ENCODE measurements at regions not wholly inside any gene's neighbourhood (a gene's known extent, or its start where the extent isn't known, plus 50 kb on each side); places are given as distances from the start of the nearest gene placed in this dataset.
"Not testable (repeated sequence)": the region's sequence is repeated elsewhere in the genome, so short reads cannot be mapped to it uniquely, and the experiment has no call there.

GRCh38 chr20:22829356-22829755 lies 205.8 kb upstream of the SSTR4 start:
- H3K9me3 ChIP-seq = no peaks in the 10 kb centered on the region
- WGBS = 84% methylated on average over 3 of the region's 3 CpGs
- peaks cover 2% of the 10 kb centered on the region for H3K27me3 ChIP-seq (replicated peaks; ENCODE audit: insufficient read depth)
- no peaks in the 10 kb centered on the region for H3K36me3 ChIP-seq
- no peak for TF ChIP-seq POLR2AphosphoS5 (IDR thresholded peaks at IDR 0.05)
- no peak for TF ChIP-seq CTCF (IDR thresholded peaks at IDR 0.05)
- no peak for TF ChIP-seq POLR2A (IDR thresholded peaks at IDR 0.05)
- DNase-seq (ENCODE audit: low spot score) = no peak
- no peaks in the 10 kb centered on the region for H3K4me1 ChIP-seq (replicated peaks)
- intact Hi-C loops (cut with DNase I) = no loop called here
- no peak overlapping the region for H3K27ac ChIP-seq
- H3K4me3 ChIP-seq = no peak overlapping the region

GRCh38 chr20:22830138-22830537 lies 205.0 kb upstream of the SSTR4 start:
- Histone ChIP-seq H3K36me3 (no peaks in the 10 kb centered on the region), H3K27ac (no peak overlapping the region), H3K9me3 (no peaks in the 10 kb centered on the region), H3K27me3 (replicated peaks; ENCODE audit: insufficient read depth) (peaks cover 2% of the 10 kb centered on the region), H3K4me3 (no peak overlapping the region), H3K4me1 (replicated peaks) (no peaks in the 10 kb centered on the region)
- no peak for DNase-seq (ENCODE audit: low spot score)
- WGBS = 38% methylated on average over 2 of the region's 2 CpGs
- intact Hi-C loops (cut with DNase I) = no loop called here
- TF ChIP-seq POLR2A (IDR thresholded peaks at IDR 0.05) (no peak), POLR2AphosphoS5 (IDR thresholded peaks at IDR 0.05) (no peak), CTCF (IDR thresholded peaks at IDR 0.05) (no peak)

GRCh38 chr20:22830715-22831114 lies 204.4 kb upstream of the SSTR4 start:
- H3K9me3 ChIP-seq; H3K27me3 ChIP-seq (replicated peaks; ENCODE audit: insufficient read depth); H3K4me1 ChIP-seq (replicated peaks); H3K27ac ChIP-seq; DNase-seq (ENCODE audit: low spot score); H3K36me3 ChIP-seq; H3K4me3 ChIP-seq; intact Hi-C loops (cut with DNase I): not testable (repeated sequence)
- 88% methylated on average over 2 of the region's 2 CpGs for WGBS

- Histone ChIP-seq H3K4me1 (replicated peaks) (no peaks in the 10 kb centered on the region), H3K27ac (no peak overlapping the region), H3K36me3 (no peaks in the 10 kb centered on the region), H3K27me3 (replicated peaks; ENCODE audit: insufficient read depth) (peaks cover 2% of the 10 kb centered on the region), H3K4me3 (no peak overlapping the region), H3K9me3 (no peaks in the 10 kb centered on the region)
- TF ChIP-seq POLR2A (IDR thresholded peaks at IDR 0.05) = no peak
- TF ChIP-seq CTCF (IDR thresholded peaks at IDR 0.05) = no peak
- TF ChIP-seq POLR2AphosphoS5 (IDR thresholded peaks at IDR 0.05) = no peak
- intact Hi-C loops (cut with DNase I) = no loop called here
- WGBS = 89% methylated on average over 8 of the region's 8 CpGs
- no peak for DNase-seq (ENCODE audit: low spot score)
Measured at GRCh38 chr20:22833851-22834250, 201.3 kb upstream of the SSTR4 start.

GRCh38 chr20:22834651-22835256 lies 200.4 kb upstream of the SSTR4 start:
- intact Hi-C loops (cut with DNase I) = no loop called here
- Histone ChIP-seq H3K36me3 (no peaks in the 10 kb centered on the region), H3K27me3 (replicated peaks; ENCODE audit: insufficient read depth) (peaks cover 2% of the 10 kb centered on the region), H3K4me3 (no peak overlapping the region), H3K9me3 (no peaks in the 10 kb centered on the region), H3K4me1 (replicated peaks) (no peaks in the 10 kb centered on the region), H3K27ac (no peak overlapping the region)
- DNase-seq (ENCODE audit: low spot score) = no peak
- TF ChIP-seq CTCF (IDR thresholded peaks at IDR 0.05) (no peak), POLR2A (IDR thresholded peaks at IDR 0.05) (no peak), POLR2AphosphoS5 (IDR thresholded peaks at IDR 0.05) (no peak)

All from prostate gland (tissue), 2 donors.